Spleen (tissue), 11 donors: ENCODE measurements at regions not wholly inside any gene's neighbourhood (a gene's known extent, or its start where the extent isn't known, plus 50 kb on each side); places are given as distances from the start of the nearest gene placed in this dataset.

Source experiments
- DNase-seq: peaks from one replicate; pipeline ENCODE4 v3.0.0-alpha.2; 2020
- H3K27ac ChIP-seq, 8 donors: fragments of 200-600 bp; sonication (generic) in 7 of 8; 1 replicate in 4 of 8; 2 replicates in 4 of 8; pipeline versions ENCODE4 v1.5.0 to v1.8.0; 2016 to 2021; ENCODE audit warnings: inconsistent platforms in 4 of 8, mild to moderate bottlenecking in 4 of 8, moderate library complexity in 1 of 8
- H3K27me3 ChIP-seq, 7 donors: fragments of 200-600 bp; sonication (generic) in 6 of 7; replicated peaks in 1 of 7; 1 replicate in 4 of 7; 2 replicates in 3 of 7; pipeline versions ENCODE4 v1.5.0 to v1.8.0; 2016 to 2021; ENCODE audit warnings: inconsistent platforms in 3 of 7, mild to moderate bottlenecking in 1 of 7
- H3K36me3 ChIP-seq, 6 donors: fragments of 200-600 bp; sonication (generic) in 5 of 6; 1 replicate in 4 of 6; 2 replicates in 2 of 6; pipeline versions ENCODE4 v1.5.0 to v1.8.0; 2016 to 2021; ENCODE audit warnings: inconsistent platforms in 2 of 6
- H3K4me1 ChIP-seq, 6 donors: fragments of 200-600 bp; sonication (generic) in 5 of 6; 1 replicate in 3 of 6; 2 replicates in 3 of 6; pipeline versions ENCODE4 v1.5.0 to v1.8.0; 2016 to 2021; ENCODE audit warnings: inconsistent platforms in 3 of 6
- H3K4me3 ChIP-seq, 8 donors: fragments of 200-600 bp; sonication (generic) in 7 of 8; 1 replicate in 4 of 8; 2 replicates in 4 of 8; pipeline versions ENCODE4 v1.5.0 to v1.8.0; 2016 to 2021; ENCODE audit warnings: inconsistent platforms in 4 of 8, mild to moderate bottlenecking in 4 of 8, moderate library complexity in 2 of 8
- H3K9me3 ChIP-seq, 8 donors: fragments of 200-600 bp; sonication (generic) in 7 of 8; 1 replicate in 4 of 8; 2 replicates in 4 of 8; pipeline versions ENCODE4 v1.5.0 to v1.8.0; 2016 to 2021; ENCODE audit warnings: inconsistent platforms in 4 of 8
- POLR2A ChIP-seq, 3 donors: fragments of 450-650 bp; IDR thresholded peaks; one replicate each; pipeline ENCODE4 v1.5.1; 2017; ENCODE audit warnings: antibody characterized with exemption in 3 of 3, mild to moderate bottlenecking in 1 of 3
- POLR2AphosphoS5 ChIP-seq, 3 donors: sonication (generic); formaldehyde crosslinking; IDR thresholded peaks; one replicate each; pipeline ENCODE4 v1.5.1; 2017; ENCODE audit warnings: antibody characterized with exemption in 3 of 3
- WGBS, 5 donors: extraction: QIAGEN DNeasy Blood & Tissue Kit in 3 of 5; methylation state at CpG; one replicate each; pipeline versions ENCODE4 v1.1.5 to v1.1.7; 2013 to 2018; 5-methylcytosine and 5-hydroxymethylcytosine counted together
- intact Hi-C: fragments of 100-400 bp; cut with DNase I; formaldehyde crosslinking; loops from one replicate; pipeline ENCODE4 v1.15.0; 2023; ENCODE audit warnings: low total_unique reads
- TF ChIP-seq, protein P1 (sequence below), 11 experiments: fragments of 200-600 bp in 7 of 11; fragments of 450-650 bp in 4 of 11; sonication (generic) in 4 of 11; IDR thresholded peaks in 8 of 11; conservative IDR thresholded peaks in 3 of 11; 1 replicate in 7 of 11; 2 replicates in 4 of 11; pipeline versions ENCODE4 v1.4.0 to v1.8.0; 2016 to 2021; ENCODE audit warnings: antibody characterized with exemption in 11 of 11, inconsistent platforms in 4 of 11, mild to moderate bottlenecking in 1 of 11
- donor health status: healthy with polysubstance abuse.
- donor health status: DM: no; HTN: no; CAD: no; lungs with moderate emphysema.
- donor health status: DM: no; HTN: no; CAD: no.
- donor health status: Bipolar disorder and iron deficiency.
- donor health status: healthy.
- donor health status: DM: no; HTN: no; CAD: no.
- donor health status: DM: yes; HTN: yes; CAD: no.

DNA sequence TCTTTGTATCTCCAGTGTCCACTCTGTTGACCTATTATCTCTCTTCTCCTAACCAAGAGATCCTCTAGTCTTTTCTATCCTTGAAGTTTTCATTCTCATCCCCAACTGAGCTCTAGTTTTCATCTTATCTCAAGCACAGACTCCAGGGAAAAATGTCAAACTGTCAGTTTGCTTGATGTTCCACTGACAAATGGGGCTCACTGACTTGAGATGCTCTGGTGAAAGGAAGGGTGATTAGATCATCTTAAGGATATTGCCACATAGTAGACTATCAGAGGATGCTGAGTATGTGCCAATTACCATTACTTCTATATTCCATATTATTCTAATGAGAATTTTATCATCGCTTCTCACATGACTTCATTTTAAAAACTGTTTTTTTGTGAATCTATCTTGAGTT, 2008.2 kb downstream of the ARAP2 start:
- intact Hi-C loops = no loop called here
- Histone ChIP-seq H3K4me1 (no peaks in the 10 kb centered on the region), H3K4me3 (no peak overlapping the region), H3K27ac (no peak overlapping the region), H3K9me3 (peaks cover 0 to 25% (median 8%) of the 10 kb centered on the region in 8 donors), H3K36me3 (no peaks in the 10 kb centered on the region), H3K27me3 (no peaks in the 10 kb centered on the region)
- no peak for DNase-seq
- WGBS, 5 donors = 85 to 97% (median 89%) methylated on average over 1 of the region's 1 CpG
- TF ChIP-seq POLR2AphosphoS5 (IDR thresholded peaks at IDR 0.05) (no peak), POLR2A (IDR thresholded peaks at IDR 0.05) (no peak)
- TF ChIP-seq, protein P1, sequence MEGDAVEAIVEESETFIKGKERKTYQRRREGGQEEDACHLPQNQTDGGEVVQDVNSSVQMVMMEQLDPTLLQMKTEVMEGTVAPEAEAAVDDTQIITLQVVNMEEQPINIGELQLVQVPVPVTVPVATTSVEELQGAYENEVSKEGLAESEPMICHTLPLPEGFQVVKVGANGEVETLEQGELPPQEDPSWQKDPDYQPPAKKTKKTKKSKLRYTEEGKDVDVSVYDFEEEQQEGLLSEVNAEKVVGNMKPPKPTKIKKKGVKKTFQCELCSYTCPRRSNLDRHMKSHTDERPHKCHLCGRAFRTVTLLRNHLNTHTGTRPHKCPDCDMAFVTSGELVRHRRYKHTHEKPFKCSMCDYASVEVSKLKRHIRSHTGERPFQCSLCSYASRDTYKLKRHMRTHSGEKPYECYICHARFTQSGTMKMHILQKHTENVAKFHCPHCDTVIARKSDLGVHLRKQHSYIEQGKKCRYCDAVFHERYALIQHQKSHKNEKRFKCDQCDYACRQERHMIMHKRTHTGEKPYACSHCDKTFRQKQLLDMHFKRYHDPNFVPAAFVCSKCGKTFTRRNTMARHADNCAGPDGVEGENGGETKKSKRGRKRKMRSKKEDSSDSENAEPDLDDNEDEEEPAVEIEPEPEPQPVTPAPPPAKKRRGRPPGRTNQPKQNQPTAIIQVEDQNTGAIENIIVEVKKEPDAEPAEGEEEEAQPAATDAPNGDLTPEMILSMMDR (IDR thresholded peaks at IDR 0.05 in 8 of 11, conservative IDR thresholded peaks at IDR 0.05 in 3 of 11) = no peak

DNA sequence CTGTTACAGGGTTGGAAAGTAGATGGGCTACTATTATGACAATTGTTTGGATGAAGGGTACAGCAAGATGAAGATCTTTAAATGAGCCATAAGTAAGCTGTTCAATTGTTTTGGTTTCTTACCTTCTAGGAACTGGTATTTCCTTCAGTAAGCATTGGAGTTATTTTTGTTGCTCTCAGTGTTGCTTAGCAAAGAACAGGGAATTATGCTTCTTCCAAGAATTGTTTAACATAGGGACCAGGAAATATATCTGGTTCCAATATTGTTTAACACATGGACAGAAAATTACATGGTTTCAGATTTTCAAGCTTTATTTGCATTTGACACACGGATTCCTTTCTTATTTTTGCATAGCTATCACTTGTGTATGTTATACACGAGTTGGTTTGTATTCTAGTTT, 1999.0 kb downstream of the ARAP2 start:
- H3K27me3 ChIP-seq = no peaks in the 10 kb centered on the region
- no peaks in the 10 kb centered on the region for H3K4me1 ChIP-seq
- 55 to 81% (median 64%) methylated on average over 2 of the region's 2 CpGs for WGBS, 5 donors
- no peak for DNase-seq
- no peak overlapping the region for H3K4me3 ChIP-seq
- no peaks in the 10 kb centered on the region for H3K36me3 ChIP-seq
- H3K9me3 ChIP-seq = peaks cover 0 to 19% (median 0%) of the 10 kb centered on the region in 8 donors
- no peak for TF ChIP-seq POLR2A (IDR thresholded peaks at IDR 0.05)
- TF ChIP-seq, protein P1 (IDR thresholded peaks at IDR 0.05 in 8 of 11, conservative IDR thresholded peaks at IDR 0.05 in 3 of 11) = no peak
- no peak for TF ChIP-seq POLR2AphosphoS5 (IDR thresholded peaks at IDR 0.05)
- H3K27ac ChIP-seq = no peak overlapping the region
- intact Hi-C loops = no loop called here

DNA sequence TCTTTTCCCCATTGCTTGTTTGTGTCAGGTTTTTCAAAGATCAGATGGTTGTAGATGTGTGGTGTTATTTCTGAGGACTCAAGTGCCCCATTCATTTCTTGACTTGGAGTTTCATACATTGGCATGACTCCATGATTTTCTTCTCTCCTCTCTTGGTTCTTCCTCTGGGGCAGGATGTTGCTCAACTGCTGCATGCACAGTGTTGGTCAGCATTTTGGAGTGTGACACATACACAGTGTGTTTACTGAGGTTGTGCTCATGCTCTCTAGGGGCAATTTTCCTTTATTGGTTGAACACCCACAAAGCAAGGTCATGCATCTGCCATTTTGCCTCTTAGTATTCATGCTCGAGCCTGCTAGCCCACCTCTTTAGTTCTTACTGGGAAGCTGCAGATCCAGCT, 1993.8 kb downstream of the ARAP2 start:
- Histone ChIP-seq H3K36me3 (no peaks in the 10 kb centered on the region), H3K27me3 (no peaks in the 10 kb centered on the region), H3K4me1 (no peaks in the 10 kb centered on the region), H3K27ac (no peak overlapping the region), H3K9me3 (peaks cover 0 to 20% (median 0%) of the 10 kb centered on the region in 8 donors), H3K4me3 (no peak overlapping the region)
- no peak for TF ChIP-seq POLR2AphosphoS5 (IDR thresholded peaks at IDR 0.05)
- TF ChIP-seq, protein P1 (IDR thresholded peaks at IDR 0.05 in 8 of 11, conservative IDR thresholded peaks at IDR 0.05 in 3 of 11) = no peak
- TF ChIP-seq POLR2A (IDR thresholded peaks at IDR 0.05) = no peak
- intact Hi-C loops = no loop called here
- no peak for DNase-seq
- WGBS, 5 donors = 60 to 89% (median 70%) methylated on average over 1 of the region's 1 CpG

DNA sequence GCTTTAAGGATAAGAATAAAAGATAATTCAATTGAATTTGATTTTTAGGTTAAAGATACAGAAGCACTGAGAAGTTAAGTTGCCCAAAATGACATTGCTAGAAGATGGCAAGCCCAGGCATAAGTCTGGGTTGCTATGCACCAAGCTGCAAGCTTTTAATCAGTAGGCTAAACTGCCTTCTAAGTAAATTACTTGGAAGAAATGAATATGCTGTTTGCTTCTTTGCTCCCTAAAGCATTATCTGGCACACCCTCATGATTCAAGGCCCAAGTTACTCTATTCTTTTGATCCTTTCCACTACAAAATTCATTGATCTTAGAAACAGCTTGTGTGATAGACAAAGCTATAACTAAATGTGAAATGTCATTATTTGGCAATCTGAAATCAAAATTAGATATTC, 1991.1 kb downstream of the ARAP2 start:
- Histone ChIP-seq H3K4me1 (no peaks in the 10 kb centered on the region), H3K36me3 (no peaks in the 10 kb centered on the region), H3K27me3 (no peaks in the 10 kb centered on the region), H3K9me3 (peaks cover 0 to 17% (median 0%) of the 10 kb centered on the region in 8 donors), H3K4me3 (no peak overlapping the region), H3K27ac (no peak overlapping the region)
- no peak for DNase-seq
- intact Hi-C loops = no loop called here
- no peak for TF ChIP-seq POLR2AphosphoS5 (IDR thresholded peaks at IDR 0.05)
- TF ChIP-seq, protein P1 (IDR thresholded peaks at IDR 0.05 in 8 of 11, conservative IDR thresholded peaks at IDR 0.05 in 3 of 11) = no peak
- TF ChIP-seq POLR2A (IDR thresholded peaks at IDR 0.05) = no peak
